Lower lobe of right lung (tissue), 2 donors: ENCODE measurements at regions not wholly inside any gene's neighbourhood (a gene's known extent, or its start where the extent isn't known, plus 50 kb on each side); places are given as distances from the start of the nearest gene placed in this dataset.
"Not testable (repeated sequence)": the region's sequence is repeated elsewhere in the genome, so short reads cannot be mapped to it uniquely, and the experiment has no call there.

Experiments
- ATAC-seq, 2 donors: fragments of 200-7000 bp; cut with Tn5 transposase; one replicate each; pipeline ENCODE4 v1.9.1; 2020 to 2022; ENCODE audit warnings: mild to moderate bottlenecking in 2 of 2, moderate library complexity in 2 of 2
- DNase-seq: peaks from one replicate; pipeline ENCODE4 v3.0.0-alpha.2; 2020
- H3K27ac ChIP-seq: fragments of 200-600 bp; one replicate; pipeline ENCODE4 v1.8.0; 2022
- H3K27me3 ChIP-seq: fragments of 200-600 bp; one replicate; pipeline ENCODE4 v1.8.0; 2022; ENCODE audit warnings: low read depth
- H3K36me3 ChIP-seq: fragments of 200-600 bp; one replicate; pipeline ENCODE4 v1.8.0; 2022; ENCODE audit warnings: mild to moderate bottlenecking
- H3K4me1 ChIP-seq: fragments of 200-600 bp; one replicate; pipeline ENCODE4 v1.8.0; 2022
- H3K4me3 ChIP-seq: fragments of 200-600 bp; one replicate; pipeline ENCODE4 v1.8.0; 2022; ENCODE audit warnings: mild to moderate bottlenecking
- H3K9me3 ChIP-seq: fragments of 200-600 bp; one replicate; pipeline ENCODE4 v1.8.0; 2022
- CTCF ChIP-seq: fragments of 200-600 bp; IDR thresholded peaks from one replicate; pipeline ENCODE4 v1.8.0; 2022; ENCODE audit warnings: antibody characterized with exemption, mild to moderate bottlenecking
- intact Hi-C: fragments of 100-400 bp; cut with DNase I; formaldehyde crosslinking; loops from one replicate; pipeline ENCODE4 v1.11.0; 2022
- donor health status: DM: no; HTN: yes; CAD: no; lungs with severe emphysema.

GRCh38 chr16:65244787-65245186 lies 122.9 kb upstream of the CDH11 start:
- H3K4me3 ChIP-seq: no peak overlapping the region
- no peaks in the 10 kb centered on the region for H3K36me3 ChIP-seq
- intact Hi-C loops: no loop called here
- DNase-seq (no peak), ATAC-seq (no peak)
- H3K4me1 ChIP-seq: no peaks in the 10 kb centered on the region
- no peak overlapping the region for H3K27ac ChIP-seq
- no peaks in the 10 kb centered on the region for H3K9me3 ChIP-seq
- H3K27me3 ChIP-seq: no peaks in the 10 kb centered on the region
- TF ChIP-seq CTCF: no peak

- no peak for ATAC-seq
- Histone ChIP-seq H3K4me1 (no peaks in the 10 kb centered on the region), H3K9me3 (no peaks in the 10 kb centered on the region), H3K4me3 (no peak overlapping the region), H3K36me3 (no peaks in the 10 kb centered on the region), H3K27me3 (no peaks in the 10 kb centered on the region), H3K27ac (no peak overlapping the region)
- TF ChIP-seq CTCF: no peak
- intact Hi-C loops: no loop called here
- no peak for DNase-seq
Observed at GRCh38 chr16:65235339-65236177, 113.7 kb upstream of the CDH11 start.

- H3K4me3 ChIP-seq, H3K9me3 ChIP-seq, intact Hi-C loops, H3K27me3 ChIP-seq, H3K27ac ChIP-seq, H3K36me3 ChIP-seq, H3K4me1 ChIP-seq, DNase-seq, ATAC-seq: not testable (repeated sequence)
Observed at GRCh38 chr16:65234721-65235320, 113.0 kb upstream of the CDH11 start.

- Histone ChIP-seq H3K9me3 (no peaks in the 10 kb centered on the region), H3K4me1 (no peaks in the 10 kb centered on the region), H3K4me3 (no peak overlapping the region), H3K36me3 (no peaks in the 10 kb centered on the region), H3K27me3 (no peaks in the 10 kb centered on the region), H3K27ac (no peak overlapping the region)
- no peak for TF ChIP-seq CTCF
- ATAC-seq (no peak), DNase-seq (no peak)
- intact Hi-C loops: no loop called here
Observed at GRCh38 chr16:65229191-65229662, 107.4 kb upstream of the CDH11 start.

GRCh38 chr16:65227150-65227835 lies 105.4 kb upstream of the CDH11 start:
- no peak for DNase-seq
- H3K27me3 ChIP-seq: no peaks in the 10 kb centered on the region
- no peak for TF ChIP-seq CTCF

More at GRCh38 chr16:65227150-65227835, 105.4 kb upstream of the CDH11 start:
- intact Hi-C loops: no loop called here
- no peaks in the 10 kb centered on the region for H3K36me3 ChIP-seq
- no peak overlapping the region for H3K4me3 ChIP-seq
- ATAC-seq: no peak
- no peaks in the 10 kb centered on the region for H3K9me3 ChIP-seq
- no peaks in the 10 kb centered on the region for H3K4me1 ChIP-seq
- no peak overlapping the region for H3K27ac ChIP-seq
